Dedifferentiated amniotic fluid mesenchymal stem cell (primary cell): ENCODE measurements at regions not wholly inside any gene's neighbourhood (a gene's known extent, or its start where the extent isn't known, plus 50 kb on each side); places are given as distances from the start of the nearest gene placed in this dataset.
"Not testable (repeated sequence)": the region's sequence is repeated elsewhere in the genome, so short reads cannot be mapped to it uniquely, and the experiment has no call there.

Experiments
- DNase-seq: peaks from one replicate; pipeline ENCODE4 v3.0.0-alpha.2; 2016; ENCODE audit errors: extremely low spot score

GRCh38 chrX:102784550-102784949 lies 64.0 kb downstream of the GPRASP3 start:
- no peak for DNase-seq

GRCh38 chrX:102787283-102787682 lies 66.7 kb downstream of the GPRASP3 start:
- DNase-seq: no peak

- no peak for DNase-seq
These were observed 87.8 kb downstream of the GPRASP3 start for GRCh38 chrX:102808336-102808735.

DNA sequence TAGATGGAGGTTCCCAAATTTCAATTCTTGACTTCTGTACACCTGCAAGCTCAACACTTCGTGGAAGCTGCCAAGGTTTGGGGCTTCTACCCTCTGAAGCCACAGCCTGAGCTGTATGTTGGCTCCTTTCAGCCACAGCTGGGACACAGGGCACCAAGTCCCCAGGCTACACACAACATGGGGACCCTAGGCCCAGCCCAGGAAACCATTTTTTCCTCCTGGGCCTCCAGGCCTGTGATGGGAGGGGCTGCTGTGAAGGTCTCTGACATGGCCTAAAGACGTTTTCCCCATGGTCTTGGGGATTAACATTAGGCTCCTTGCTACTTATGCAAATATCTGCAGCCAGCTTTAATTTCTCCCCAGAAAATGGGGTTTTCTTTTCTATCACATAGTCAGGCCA lies 97.7 kb downstream of the GPRASP3 start:
- DNase-seq: not testable (repeated sequence)

- no peak for DNase-seq
These were observed 104.4 kb upstream of the RAB40AL start for GRCh38 chrX:102832661-102833060.

DNA sequence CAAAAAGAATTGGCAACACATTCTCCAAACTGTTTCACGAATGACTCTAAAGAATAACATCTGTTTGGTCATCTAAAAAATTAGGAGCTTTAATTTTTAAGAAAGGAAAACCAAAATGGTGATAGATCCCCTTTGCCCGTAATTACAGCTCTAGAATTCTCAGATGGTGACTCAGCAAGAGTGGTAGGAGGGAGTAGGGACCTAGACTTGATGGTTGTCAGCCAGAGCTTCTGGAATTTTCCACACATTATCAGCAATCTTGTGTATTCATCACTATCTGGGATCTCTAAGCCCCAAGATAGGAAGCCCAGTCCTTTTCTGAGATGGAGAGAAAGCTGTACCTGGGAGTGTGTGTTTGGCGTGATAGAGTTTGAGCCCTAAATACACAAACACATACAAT lies 103.9 kb upstream of the RAB40AL start:
- DNase-seq: no peak

DNA sequence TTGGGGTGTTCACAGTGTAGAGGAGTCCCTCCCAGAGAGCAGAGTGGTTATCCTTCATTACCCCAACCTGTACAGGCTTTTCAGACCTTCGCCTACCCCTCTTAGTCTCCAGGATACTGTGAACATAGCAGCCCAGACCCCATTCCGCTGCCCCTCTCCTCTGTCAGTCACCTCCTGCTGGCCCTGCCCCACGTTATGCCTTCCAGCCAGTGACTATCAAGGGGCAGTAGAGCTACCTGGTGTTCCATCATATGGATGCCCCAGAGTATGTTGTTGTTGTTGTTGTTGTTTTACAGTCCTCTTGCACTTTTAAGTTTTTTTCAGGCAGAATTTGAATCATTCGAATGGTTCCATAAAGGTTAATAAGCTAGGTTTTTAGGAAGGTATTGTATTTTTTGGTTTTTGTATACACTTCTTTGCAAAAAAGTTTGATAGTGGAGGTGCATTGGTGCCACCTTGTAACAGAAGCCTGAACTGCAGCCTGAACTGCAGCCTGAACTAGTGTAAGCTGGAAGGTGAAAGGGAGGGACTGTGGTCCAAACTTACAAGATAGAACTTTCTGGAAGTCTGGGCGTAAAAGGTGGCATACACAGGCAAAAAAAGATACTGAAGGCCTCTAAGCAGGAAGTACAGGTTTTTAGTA lies 101.4 kb upstream of the RAB40AL start:
- DNase-seq: no peak

- DNase-seq: no peak
These were observed 99.2 kb upstream of the RAB40AL start for GRCh38 chrX:102837847-102838246.

- DNase-seq: no peak
These were observed 96.0 kb upstream of the RAB40AL start for GRCh38 chrX:102840871-102841705.

DNA sequence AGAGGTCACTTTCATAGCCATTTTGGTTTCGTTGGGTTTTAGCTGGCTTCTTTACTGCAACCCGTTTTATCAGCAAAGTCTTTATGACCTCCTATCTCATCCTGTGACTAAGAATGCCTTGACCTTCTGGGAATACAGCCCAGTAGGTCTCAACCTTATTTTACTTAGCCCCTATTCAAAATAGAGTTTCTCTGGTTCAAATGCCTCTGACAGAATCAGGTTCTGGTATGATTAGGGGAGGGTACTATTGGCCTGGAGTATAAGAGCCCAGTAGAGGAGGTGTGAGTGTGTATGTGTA lies 95.4 kb upstream of the RAB40AL start:
- no peak for DNase-seq

GRCh38 chrX:102845020-102845419 lies 92.1 kb upstream of the RAB40AL start:
- DNase-seq: no peak

DNA sequence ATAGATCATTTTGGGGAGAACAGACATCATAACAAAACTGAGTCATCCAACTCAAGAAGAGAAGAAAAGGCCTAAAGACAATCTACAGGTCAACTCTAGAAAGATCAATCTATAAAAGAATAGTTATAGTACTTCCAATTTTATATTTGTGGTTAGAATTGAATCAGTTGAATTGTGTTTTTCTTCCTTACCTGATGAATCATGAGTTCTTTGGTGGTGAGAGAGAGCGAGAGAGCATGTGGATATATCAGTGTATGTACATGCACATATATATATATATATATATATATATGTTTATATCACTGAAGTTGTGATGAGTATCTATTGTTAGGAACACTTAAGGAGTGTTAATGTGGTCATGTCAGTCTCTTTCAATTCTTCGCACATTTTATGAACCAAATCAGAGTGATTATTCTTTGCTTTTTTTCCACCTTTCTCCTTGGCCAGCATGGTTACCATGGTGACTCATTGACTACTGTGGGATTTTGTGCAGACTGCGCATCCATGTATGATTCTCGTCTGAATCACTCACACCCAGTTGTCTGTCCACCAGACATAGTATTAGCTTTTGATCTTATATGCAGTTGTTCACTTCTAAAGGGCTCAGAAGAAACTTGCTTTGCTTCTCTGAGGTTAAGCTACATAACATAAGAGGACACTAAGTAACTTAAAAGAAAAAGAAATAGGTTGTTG lies 90.4 kb upstream of the RAB40AL start:
- peak; percentile 13 for DNase-seq

DNA sequence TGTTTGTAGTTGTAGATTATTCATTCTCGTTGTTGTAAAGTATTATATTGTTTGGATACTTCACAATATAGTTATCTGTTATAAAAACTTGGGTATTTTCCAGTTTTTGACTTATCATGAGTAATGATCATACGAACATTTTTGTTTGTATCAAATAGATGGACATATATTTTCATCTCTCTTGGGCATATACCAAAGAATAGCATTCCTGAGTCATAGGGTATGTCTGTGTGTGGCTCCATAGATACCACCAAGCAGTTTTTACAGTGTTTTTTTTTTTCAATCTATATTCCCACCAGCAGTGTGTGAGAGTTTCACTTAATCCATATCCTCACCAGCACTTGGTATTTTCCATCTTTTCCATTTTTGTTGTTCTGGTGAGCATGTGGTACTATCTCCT lies 89.7 kb upstream of the RAB40AL start:
- no peak for DNase-seq

- no peak for DNase-seq
These were observed 87.7 kb upstream of the RAB40AL start for GRCh38 chrX:102849396-102849795.

DNA sequence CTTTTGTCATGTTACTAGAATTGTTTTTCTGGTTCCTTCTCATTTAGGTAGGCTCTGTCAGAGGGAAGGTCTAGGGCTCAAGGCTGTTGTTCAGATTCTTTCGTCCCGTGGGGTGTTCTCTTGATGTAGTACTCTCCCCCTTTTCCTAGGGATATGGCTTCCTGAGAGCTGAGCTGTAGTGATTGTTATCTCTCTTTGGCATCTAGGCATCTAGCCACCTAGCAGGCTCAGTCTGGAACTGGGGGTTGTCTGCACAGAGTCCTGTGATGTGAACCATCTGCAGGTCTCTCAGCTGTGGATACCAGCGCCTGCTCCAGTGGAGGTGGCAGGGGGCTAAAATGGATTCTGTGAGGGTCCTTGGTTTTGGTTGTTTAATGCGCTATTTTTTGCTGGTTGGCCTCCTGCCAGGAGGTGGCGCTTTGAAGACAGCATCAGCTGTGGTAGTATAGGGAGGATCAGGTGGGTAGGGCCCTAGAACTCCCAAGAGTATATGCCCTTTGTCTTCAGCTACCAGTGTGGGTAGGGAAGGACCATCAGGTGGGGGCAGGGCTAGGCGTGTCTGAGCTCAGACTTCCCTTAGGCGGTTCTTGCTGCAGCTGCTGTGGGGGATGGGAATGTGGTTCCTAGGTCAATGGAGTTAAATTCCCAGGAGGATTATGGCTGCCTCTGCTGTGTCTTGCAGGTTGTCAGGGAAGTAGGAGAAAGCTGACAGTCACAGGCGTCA lies 78.1 kb upstream of the RAB40AL start:
- DNase-seq: peak; percentile 9

GRCh38 chrX:102859550-102859871 lies 77.6 kb upstream of the RAB40AL start:
- DNase-seq: no peak

GRCh38 chrX:102860235-102860634 lies 76.8 kb upstream of the RAB40AL start:
- no peak for DNase-seq

- peak; percentile 71 for DNase-seq
These were observed 73.3 kb upstream of the RAB40AL start for GRCh38 chrX:102863735-102864134.

- no peak for DNase-seq
These were observed 70.0 kb upstream of the RAB40AL start for GRCh38 chrX:102866981-102867656.

DNA sequence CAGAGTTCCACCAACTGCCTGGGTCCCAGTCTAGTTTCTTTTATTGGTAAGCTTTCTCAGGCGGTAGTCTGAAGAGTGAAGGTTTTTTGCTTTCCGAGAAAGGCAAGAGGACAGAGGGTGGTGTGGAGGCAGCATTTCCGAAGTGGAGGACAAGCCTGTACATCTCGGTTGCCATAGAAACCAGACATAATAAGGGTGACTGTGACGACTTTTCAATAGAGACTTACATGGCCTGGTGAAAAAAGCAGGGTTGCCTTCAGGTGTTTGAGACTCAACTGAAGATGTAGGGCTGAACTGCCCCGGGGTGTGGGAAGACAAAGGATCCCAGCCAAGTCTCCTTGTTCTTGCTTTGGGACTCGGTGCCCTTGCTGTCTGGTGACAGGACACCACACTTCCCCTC lies 53.6 kb upstream of the RAB40AL start:
- no peak for DNase-seq
